ENCODE measurements at regions not wholly inside any gene's neighbourhood (a gene's known extent, or its start where the extent isn't known, plus 50 kb on each side); places are given as distances from the start of the nearest gene placed in this dataset.

GRCh38 chr9:107149756-107150155 is 133.3 kb upstream of the RAD23B start:
- H3K27me3 ChIP-seq (ENCODE audit: control insufficient read depth in 2 of 2, insufficient read depth in 1 of 2, low read length in 1 of 2) = no peaks in the 10 kb centered on the region
- no peak overlapping the region for H3K27ac ChIP-seq (ENCODE audit: low read depth in 1 of 2, low read length in 1 of 2)
- no peak overlapping the region for H3K4me3 ChIP-seq (ENCODE audit: low read length in 2 of 2)
- no peak for DNase-seq (ENCODE audit: low read depth in 6 of 9, low spot score in 9 of 9)
- WGBS = 93% methylated on average over 2 of the region's 2 CpGs
- no peaks in the 10 kb centered on the region for H3K4me1 ChIP-seq (ENCODE audit: control insufficient read depth in 2 of 2, insufficient read depth in 2 of 2, low read length in 2 of 2)
- no peaks in the 10 kb centered on the region for H3K9me3 ChIP-seq (ENCODE audit: control insufficient read depth in 2 of 2, insufficient read depth in 1 of 2, low read length in 1 of 2)
- H3K36me3 ChIP-seq (ENCODE audit: control insufficient read depth in 2 of 2, insufficient read depth in 2 of 2, low read length in 1 of 2) = no peaks in the 10 kb centered on the region

- 97% methylated on average over 3 of the region's 3 CpGs for WGBS
- no peak for DNase-seq (ENCODE audit: low read depth in 6 of 9, low spot score in 9 of 9)
- Histone ChIP-seq H3K9me3 (ENCODE audit: control insufficient read depth in 2 of 2, insufficient read depth in 1 of 2, low read length in 1 of 2) (no peaks in the 10 kb centered on the region), H3K36me3 (ENCODE audit: control insufficient read depth in 2 of 2, insufficient read depth in 2 of 2, low read length in 1 of 2) (no peaks in the 10 kb centered on the region), H3K4me1 (ENCODE audit: control insufficient read depth in 2 of 2, insufficient read depth in 2 of 2, low read length in 2 of 2) (no peaks in the 10 kb centered on the region), H3K27ac (ENCODE audit: low read depth in 1 of 2, low read length in 1 of 2) (no peak overlapping the region), H3K27me3 (ENCODE audit: control insufficient read depth in 2 of 2, insufficient read depth in 1 of 2, low read length in 1 of 2) (no peaks in the 10 kb centered on the region), H3K4me3 (ENCODE audit: low read length in 2 of 2) (no peak overlapping the region)
Measured at GRCh38 chr9:107153336-107153735, 129.7 kb upstream of the RAD23B start.

- no peaks in the 10 kb centered on the region for H3K36me3 ChIP-seq (ENCODE audit: control insufficient read depth in 2 of 2, insufficient read depth in 2 of 2, low read length in 1 of 2)
- H3K9me3 ChIP-seq (ENCODE audit: control insufficient read depth in 2 of 2, insufficient read depth in 1 of 2, low read length in 1 of 2) = no peaks in the 10 kb centered on the region
- H3K4me1 ChIP-seq (ENCODE audit: control insufficient read depth in 2 of 2, insufficient read depth in 2 of 2, low read length in 2 of 2) = no peaks in the 10 kb centered on the region
- DNase-seq (ENCODE audit: low read depth in 6 of 9, low spot score in 9 of 9) = no peak
- H3K4me3 ChIP-seq (ENCODE audit: low read length in 2 of 2) = no peak overlapping the region
- no peaks in the 10 kb centered on the region for H3K27me3 ChIP-seq (ENCODE audit: control insufficient read depth in 2 of 2, insufficient read depth in 1 of 2, low read length in 1 of 2)
- whole genome bisulfite sequencing = 88% methylated on average over 4 of the region's 4 CpGs
- H3K27ac ChIP-seq (ENCODE audit: low read depth in 1 of 2, low read length in 1 of 2) = no peak overlapping the region
Measured at GRCh38 chr9:107154291-107154690, 128.8 kb upstream of the RAD23B start.

GRCh38 chr9:107154766-107155165 is 128.3 kb upstream of the RAD23B start:
- no peaks in the 10 kb centered on the region for H3K36me3 ChIP-seq (ENCODE audit: control insufficient read depth in 2 of 2, insufficient read depth in 2 of 2, low read length in 1 of 2)
- 97% methylated on average over 3 of the region's 3 CpGs for WGBS
- no peaks in the 10 kb centered on the region for H3K27me3 ChIP-seq (ENCODE audit: control insufficient read depth in 2 of 2, insufficient read depth in 1 of 2, low read length in 1 of 2)
- no peak for DNase-seq (ENCODE audit: low read depth in 6 of 9, low spot score in 9 of 9)
- no peaks in the 10 kb centered on the region for H3K4me1 ChIP-seq (ENCODE audit: control insufficient read depth in 2 of 2, insufficient read depth in 2 of 2, low read length in 2 of 2)
- no peaks in the 10 kb centered on the region for H3K9me3 ChIP-seq (ENCODE audit: control insufficient read depth in 2 of 2, insufficient read depth in 1 of 2, low read length in 1 of 2)
- no peak overlapping the region for H3K27ac ChIP-seq (ENCODE audit: low read depth in 1 of 2, low read length in 1 of 2)
- H3K4me3 ChIP-seq (ENCODE audit: low read length in 2 of 2) = no peak overlapping the region

- Histone ChIP-seq H3K27me3 (ENCODE audit: control insufficient read depth in 2 of 2, insufficient read depth in 1 of 2, low read length in 1 of 2) (no peaks in the 10 kb centered on the region), H3K27ac (ENCODE audit: low read depth in 1 of 2, low read length in 1 of 2) (no peak overlapping the region), H3K36me3 (ENCODE audit: control insufficient read depth in 2 of 2, insufficient read depth in 2 of 2, low read length in 1 of 2) (no peaks in the 10 kb centered on the region), H3K9me3 (ENCODE audit: control insufficient read depth in 2 of 2, insufficient read depth in 1 of 2, low read length in 1 of 2) (no peaks in the 10 kb centered on the region), H3K4me1 (ENCODE audit: control insufficient read depth in 2 of 2, insufficient read depth in 2 of 2, low read length in 2 of 2) (no peaks in the 10 kb centered on the region), H3K4me3 (ENCODE audit: low read length in 2 of 2) (no peak overlapping the region)
- WGBS = 85% methylated on average over 3 of the region's 3 CpGs
- no peak for DNase-seq (ENCODE audit: low read depth in 6 of 9, low spot score in 9 of 9)
Measured at GRCh38 chr9:107155244-107155817, 127.7 kb upstream of the RAD23B start.

- DNase-seq (ENCODE audit: low read depth in 6 of 9, low spot score in 9 of 9) = peak in 1 of 9 donors; percentile 22
- H3K4me1 ChIP-seq (ENCODE audit: control insufficient read depth in 2 of 2, insufficient read depth in 2 of 2, low read length in 2 of 2) = no peaks in the 10 kb centered on the region
- no peaks in the 10 kb centered on the region for H3K36me3 ChIP-seq (ENCODE audit: control insufficient read depth in 2 of 2, insufficient read depth in 2 of 2, low read length in 1 of 2)
- H3K27me3 ChIP-seq (ENCODE audit: control insufficient read depth in 2 of 2, insufficient read depth in 1 of 2, low read length in 1 of 2) = no peaks in the 10 kb centered on the region
- WGBS = 34% methylated on average over 2 of the region's 2 CpGs
- no peak overlapping the region for H3K4me3 ChIP-seq (ENCODE audit: low read length in 2 of 2)
- no peaks in the 10 kb centered on the region for H3K9me3 ChIP-seq (ENCODE audit: control insufficient read depth in 2 of 2, insufficient read depth in 1 of 2, low read length in 1 of 2)
- H3K27ac ChIP-seq (ENCODE audit: low read depth in 1 of 2, low read length in 1 of 2) = no peak overlapping the region
Measured at GRCh38 chr9:107158321-107158720, 124.8 kb upstream of the RAD23B start.

- Histone ChIP-seq H3K9me3 (ENCODE audit: control insufficient read depth in 2 of 2, insufficient read depth in 1 of 2, low read length in 1 of 2) (no peaks in the 10 kb centered on the region), H3K4me1 (ENCODE audit: control insufficient read depth in 2 of 2, insufficient read depth in 2 of 2, low read length in 2 of 2) (no peaks in the 10 kb centered on the region)
- 38% methylated on average over 2 of the region's 2 CpGs for WGBS
Measured at GRCh38 chr9:107161338-107161737, 121.7 kb upstream of the RAD23B start.

GRCh38 chr9:107163370-107163769 is 119.7 kb upstream of the RAD23B start:
- no peaks in the 10 kb centered on the region for H3K9me3 ChIP-seq (ENCODE audit: control insufficient read depth in 2 of 2, insufficient read depth in 1 of 2, low read length in 1 of 2)
- H3K27me3 ChIP-seq (ENCODE audit: control insufficient read depth in 2 of 2, insufficient read depth in 1 of 2, low read length in 1 of 2) = no peaks in the 10 kb centered on the region
- H3K4me3 ChIP-seq (ENCODE audit: low read length in 2 of 2) = no peak overlapping the region
- DNase-seq (ENCODE audit: low read depth in 6 of 9, low spot score in 9 of 9) = no peak
- no peaks in the 10 kb centered on the region for H3K4me1 ChIP-seq (ENCODE audit: control insufficient read depth in 2 of 2, insufficient read depth in 2 of 2, low read length in 2 of 2)
- H3K36me3 ChIP-seq (ENCODE audit: control insufficient read depth in 2 of 2, insufficient read depth in 2 of 2, low read length in 1 of 2) = no peaks in the 10 kb centered on the region
- no peak overlapping the region for H3K27ac ChIP-seq (ENCODE audit: low read depth in 1 of 2, low read length in 1 of 2)
- 97% methylated on average over 1 of the region's 1 CpG for WGBS

More at GRCh38 chr9:107161338-107161737, 121.7 kb upstream of the RAD23B start:
- no peak for DNase-seq (ENCODE audit: low read depth in 6 of 9, low spot score in 9 of 9)
- H3K27me3 ChIP-seq (ENCODE audit: control insufficient read depth in 2 of 2, insufficient read depth in 1 of 2, low read length in 1 of 2) = no peaks in the 10 kb centered on the region
- no peak overlapping the region for H3K4me3 ChIP-seq (ENCODE audit: low read length in 2 of 2)
- H3K27ac ChIP-seq (ENCODE audit: low read depth in 1 of 2, low read length in 1 of 2) = no peak overlapping the region
- H3K36me3 ChIP-seq (ENCODE audit: control insufficient read depth in 2 of 2, insufficient read depth in 2 of 2, low read length in 1 of 2) = no peaks in the 10 kb centered on the region

- no peak for DNase-seq (ENCODE audit: low read depth in 6 of 9, low spot score in 9 of 9)
- no peaks in the 10 kb centered on the region for H3K36me3 ChIP-seq (ENCODE audit: control insufficient read depth in 2 of 2, insufficient read depth in 2 of 2, low read length in 1 of 2)
- H3K9me3 ChIP-seq (ENCODE audit: control insufficient read depth in 2 of 2, insufficient read depth in 1 of 2, low read length in 1 of 2) = no peaks in the 10 kb centered on the region
- no peak overlapping the region for H3K4me3 ChIP-seq (ENCODE audit: low read length in 2 of 2)
- H3K4me1 ChIP-seq (ENCODE audit: control insufficient read depth in 2 of 2, insufficient read depth in 2 of 2, low read length in 2 of 2) = no peaks in the 10 kb centered on the region
- no peak overlapping the region for H3K27ac ChIP-seq (ENCODE audit: low read depth in 1 of 2, low read length in 1 of 2)
- no peaks in the 10 kb centered on the region for H3K27me3 ChIP-seq (ENCODE audit: control insufficient read depth in 2 of 2, insufficient read depth in 1 of 2, low read length in 1 of 2)
- 94% methylated on average over 5 of the region's 5 CpGs for WGBS
Measured at GRCh38 chr9:107169796-107170195, 113.3 kb upstream of the RAD23B start.

- H3K9me3 ChIP-seq (ENCODE audit: control insufficient read depth in 2 of 2, insufficient read depth in 1 of 2, low read length in 1 of 2) = no peaks in the 10 kb centered on the region
- H3K4me3 ChIP-seq (ENCODE audit: low read length in 2 of 2) = no peak overlapping the region
- no peak for DNase-seq (ENCODE audit: low read depth in 6 of 9, low spot score in 9 of 9)
- 78% methylated on average over 5 of the region's 5 CpGs for WGBS
- H3K27me3 ChIP-seq (ENCODE audit: control insufficient read depth in 2 of 2, insufficient read depth in 1 of 2, low read length in 1 of 2) = no peaks in the 10 kb centered on the region
- no peak overlapping the region for H3K27ac ChIP-seq (ENCODE audit: low read depth in 1 of 2, low read length in 1 of 2)
- H3K4me1 ChIP-seq (ENCODE audit: control insufficient read depth in 2 of 2, insufficient read depth in 2 of 2, low read length in 2 of 2) = no peaks in the 10 kb centered on the region
- no peaks in the 10 kb centered on the region for H3K36me3 ChIP-seq (ENCODE audit: control insufficient read depth in 2 of 2, insufficient read depth in 2 of 2, low read length in 1 of 2)
Measured at GRCh38 chr9:107170801-107171200, 112.3 kb upstream of the RAD23B start.
